Fibroblast of peridontal ligament (primary cell): ENCODE measurements at regions not wholly inside any gene's neighbourhood (a gene's known extent, or its start where the extent isn't known, plus 50 kb on each side); places are given as distances from the start of the nearest gene placed in this dataset.

Experiments
- DNase-seq: peaks from one replicate; pipeline ENCODE4 v3.0.0-alpha.2; 2010; ENCODE audit errors: extremely low read depth

DNA sequence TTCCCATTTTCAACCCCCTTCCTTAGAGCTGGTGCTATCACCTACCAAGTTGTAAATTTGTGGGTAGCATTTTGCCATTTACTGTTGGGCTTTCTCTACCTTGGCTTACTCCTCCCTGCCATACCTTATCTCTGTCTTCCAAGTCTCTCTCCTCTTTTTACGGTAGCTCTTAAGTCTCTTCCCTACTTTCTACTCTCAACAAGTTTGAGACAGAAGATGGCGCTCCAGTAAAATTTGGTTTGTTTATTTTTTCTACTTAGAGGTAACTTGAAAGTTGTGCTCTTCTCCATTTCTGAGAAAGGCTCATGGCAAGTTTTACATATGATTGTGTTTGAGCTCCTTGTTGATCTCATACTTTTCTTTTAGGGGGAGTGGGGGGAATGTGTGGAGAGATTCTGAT, 1508.1 kb downstream of the TECRL start:
- DNase-seq: no peak

GRCh38 chr4:62899646-62900364, 1509.4 kb downstream of the TECRL start:
- no peak for DNase-seq

- no peak for DNase-seq
These were observed 1511.1 kb downstream of the TECRL start for GRCh38 chr4:62898115-62898514.

GRCh38 chr4:62896721-62897120, 1512.5 kb downstream of the TECRL start:
- no peak for DNase-seq

DNA sequence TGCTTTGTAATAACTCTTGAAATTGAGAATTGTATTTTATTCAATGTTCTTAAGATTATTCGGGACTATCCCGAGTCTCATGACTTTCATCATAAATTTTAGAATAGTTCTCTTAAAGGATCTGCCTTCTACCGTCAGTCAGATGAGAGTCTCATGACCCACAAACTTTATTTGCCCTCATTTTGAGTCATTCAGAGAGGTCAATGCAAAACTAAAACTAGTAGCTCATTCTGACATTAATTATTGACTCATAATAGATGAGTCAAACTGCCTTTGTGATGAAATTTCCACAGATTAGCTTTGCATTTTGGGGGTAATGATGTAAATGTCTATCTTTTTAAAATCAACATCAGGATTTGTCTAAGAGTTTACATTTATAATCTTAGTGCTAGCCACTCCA, 1527.3 kb downstream of the TECRL start:
- no peak for DNase-seq

- DNase-seq: no peak
These were observed 1528.0 kb downstream of the TECRL start for GRCh38 chr4:62881210-62881609.

GRCh38 chr4:62872856-62873255, 1536.4 kb downstream of the TECRL start:
- no peak for DNase-seq

DNA sequence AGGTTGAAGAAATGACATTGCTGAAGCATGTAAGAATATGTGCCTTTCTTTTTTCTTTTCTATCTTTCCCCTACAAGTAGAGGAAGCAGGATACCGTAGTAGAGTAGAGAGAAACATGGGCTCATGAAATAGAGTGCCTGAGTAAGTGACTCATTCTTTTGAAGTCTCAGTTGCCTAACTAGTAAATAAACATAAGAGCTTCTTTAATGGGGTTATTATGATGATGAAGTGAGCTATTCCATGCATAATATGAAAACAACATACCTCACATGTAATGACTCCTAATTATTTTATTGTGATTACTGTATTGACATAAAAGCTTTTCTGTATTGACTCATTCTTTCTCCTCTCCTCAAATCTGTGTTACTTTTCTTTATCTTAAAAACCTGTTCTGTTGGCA, 1538.2 kb downstream of the TECRL start:
- DNase-seq: no peak

DNA sequence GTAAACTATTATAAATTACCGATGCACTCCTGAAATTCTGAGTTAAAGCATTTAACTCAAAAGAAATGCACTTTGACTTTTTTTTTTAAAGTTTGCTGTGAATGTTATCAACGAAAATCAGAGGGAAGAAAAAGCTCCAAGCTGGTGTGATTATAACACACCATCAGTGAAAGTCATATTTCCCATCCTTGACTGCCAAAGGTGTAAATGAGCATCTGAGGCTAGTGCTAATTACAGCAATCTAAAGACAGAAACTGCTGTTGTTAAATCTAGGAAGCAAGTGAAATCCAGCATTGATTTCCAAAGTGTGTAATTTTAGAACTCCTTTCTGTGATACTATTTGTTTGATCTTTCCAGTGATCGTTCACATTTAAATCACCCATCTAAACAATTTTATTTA, 1538.8 kb downstream of the TECRL start:
- no peak for DNase-seq

DNA sequence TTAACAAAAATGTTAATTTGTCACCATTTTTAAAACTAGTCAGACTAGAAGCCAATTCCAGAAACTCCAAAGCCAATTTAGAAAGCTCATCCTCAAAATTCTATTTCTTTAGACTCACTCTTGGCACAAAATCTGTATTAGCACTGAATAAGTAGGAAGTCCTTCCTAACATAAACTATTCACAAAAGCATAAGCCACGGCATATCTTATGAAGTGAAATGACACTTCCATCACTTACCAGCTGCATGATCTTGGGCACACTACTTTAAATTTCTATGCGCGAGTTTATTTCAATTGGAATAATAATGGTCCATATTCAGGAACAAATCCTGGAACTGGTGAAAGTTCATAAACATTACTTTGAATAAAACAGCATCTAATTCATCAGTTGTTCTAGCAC, 1544.0 kb downstream of the TECRL start:
- no peak for DNase-seq

DNA sequence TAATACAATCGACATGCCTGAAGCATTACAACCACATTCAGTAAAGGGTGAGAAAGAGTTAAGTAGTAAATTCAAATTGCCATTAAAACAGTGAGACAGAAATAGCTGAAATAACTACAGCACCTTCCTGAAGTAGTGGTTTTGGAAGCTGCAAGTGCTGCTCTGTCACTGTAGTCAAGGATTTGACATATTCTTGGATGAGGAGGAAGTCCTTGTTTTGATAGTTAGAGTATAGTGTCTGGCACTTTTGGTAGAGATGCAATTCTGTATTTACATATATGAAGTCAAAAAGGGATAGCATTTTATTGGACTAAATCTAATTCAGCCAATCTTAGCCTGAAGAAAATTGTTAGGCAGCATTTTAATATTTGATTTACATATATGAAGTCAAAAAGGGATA, 1559.6 kb downstream of the TECRL start:
- DNase-seq: no peak

DNA sequence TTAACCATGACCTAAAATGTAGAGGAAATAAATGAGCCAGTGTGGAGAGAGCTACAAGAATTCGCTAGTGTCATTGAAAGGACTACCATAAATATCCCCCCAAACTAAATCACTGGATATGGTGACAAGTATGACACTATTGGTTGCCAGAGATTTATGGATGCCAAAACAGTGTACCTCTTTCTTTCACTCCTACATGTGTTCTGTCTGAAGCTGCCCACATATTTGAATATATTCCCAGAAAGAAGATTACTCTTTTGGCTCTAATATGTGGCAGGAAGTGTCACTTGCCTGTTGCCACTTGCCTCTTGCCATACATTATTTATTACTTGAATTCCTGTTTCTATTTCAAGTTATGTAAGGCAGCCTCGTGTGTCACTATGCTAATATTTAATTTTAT, 1573.6 kb downstream of the TECRL start:
- DNase-seq: no peak

DNA sequence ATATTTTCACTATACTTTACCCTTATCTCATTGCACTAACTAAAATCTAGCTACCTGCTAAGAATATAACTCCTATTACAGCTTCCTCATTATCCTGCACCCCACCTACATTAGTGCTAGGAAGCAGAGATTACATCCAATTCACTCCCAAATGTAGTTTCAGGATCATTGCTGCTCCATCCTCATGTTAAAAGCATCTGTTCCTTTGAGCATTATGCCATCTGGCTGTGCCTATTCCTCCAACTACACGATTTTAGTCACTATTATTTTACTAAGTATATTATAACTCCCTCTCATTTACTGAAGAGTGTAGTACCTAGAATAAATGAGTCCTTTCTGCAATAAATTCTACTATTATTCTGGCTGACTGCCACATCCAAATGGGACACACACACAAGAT, 1586.9 kb downstream of the TECRL start:
- DNase-seq: no peak

DNA sequence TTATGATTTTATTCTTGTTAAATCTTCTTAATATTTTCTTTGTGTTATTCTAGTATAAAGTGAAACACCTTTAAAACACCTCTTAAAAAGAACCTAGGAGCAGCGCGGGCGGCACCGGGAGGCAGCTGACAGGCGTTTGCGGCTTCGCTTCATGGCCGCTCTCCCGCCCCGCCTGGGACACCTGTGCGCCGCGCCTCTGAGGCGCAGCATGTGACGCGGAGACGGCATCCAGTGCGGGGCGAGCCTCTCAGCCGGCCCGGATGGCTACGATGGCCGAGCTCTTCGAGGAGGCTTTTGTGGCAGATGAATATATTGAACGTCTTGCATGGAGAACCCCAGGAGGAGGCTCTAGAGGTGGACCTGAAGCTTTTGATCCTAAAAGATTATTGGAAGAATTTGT, 1592.7 kb downstream of the TECRL start:
- DNase-seq: no peak

GRCh38 chr4:62814510-62815047, 1594.7 kb downstream of the TECRL start:
- DNase-seq: no peak

GRCh38 chr4:62806816-62807215, 1602.4 kb downstream of the TECRL start:
- no peak for DNase-seq

- DNase-seq: no peak
These were observed 1603.9 kb downstream of the ADGRL3 start for GRCh38 chr4:62804075-62804474.

- no peak for DNase-seq
These were observed 1597.1 kb downstream of the ADGRL3 start for GRCh38 chr4:62797221-62797620.

DNA sequence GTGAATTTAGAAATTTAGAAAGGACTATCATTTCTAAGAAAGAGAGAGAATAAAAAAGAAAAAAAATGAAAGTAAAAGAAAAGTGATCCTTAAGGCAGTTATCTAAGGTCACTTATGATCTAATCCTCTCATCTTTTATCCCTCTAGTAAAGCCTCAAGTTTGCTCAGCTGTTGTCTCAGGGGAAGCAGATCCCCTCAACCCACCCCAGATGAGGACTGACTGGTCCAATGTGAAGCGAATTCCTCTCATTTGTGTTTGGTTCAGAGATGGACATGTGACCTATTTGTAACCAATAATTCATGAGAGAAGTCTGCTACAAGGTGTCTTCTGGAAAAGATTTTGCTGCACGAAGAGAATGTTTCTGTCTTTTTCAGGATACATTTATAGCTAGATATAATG, 1591.3 kb downstream of the ADGRL3 start:
- no peak for DNase-seq

GRCh38 chr4:62771983-62772557, 1571.9 kb downstream of the ADGRL3 start:
- DNase-seq: no peak

DNA sequence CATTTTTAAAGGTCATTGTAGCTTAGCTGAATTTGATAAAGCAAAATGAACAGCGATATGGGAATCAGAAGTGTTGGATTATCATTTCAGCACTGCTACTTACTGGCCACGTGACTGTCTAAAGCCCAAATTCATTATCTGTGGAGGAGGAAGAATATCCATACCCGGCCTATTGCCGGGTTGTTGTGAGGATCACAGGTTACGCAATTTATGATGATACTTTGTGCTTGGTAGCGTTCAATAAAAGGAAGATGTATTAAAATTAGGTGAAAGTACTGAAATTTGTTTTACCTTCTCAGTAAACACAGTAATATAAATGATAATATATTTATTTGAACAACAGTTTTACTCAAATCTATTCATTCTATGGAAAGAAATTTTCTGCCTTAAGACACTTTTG, 1540.2 kb downstream of the ADGRL3 start:
- DNase-seq: no peak

GRCh38 chr4:62717154-62717553, 1517.0 kb downstream of the ADGRL3 start:
- no peak for DNase-seq

- DNase-seq: no peak
These were observed 1511.4 kb downstream of the ADGRL3 start for GRCh38 chr4:62711575-62711974.
